ENCODE measurements at regions not wholly inside any gene's neighbourhood (a gene's known extent, or its start where the extent isn't known, plus 50 kb on each side); places are given as distances from the start of the nearest gene placed in this dataset.
"Not testable (repeated sequence)": the region's sequence is repeated elsewhere in the genome, so short reads cannot be mapped to it uniquely, and the experiment has no call there.

DNA sequence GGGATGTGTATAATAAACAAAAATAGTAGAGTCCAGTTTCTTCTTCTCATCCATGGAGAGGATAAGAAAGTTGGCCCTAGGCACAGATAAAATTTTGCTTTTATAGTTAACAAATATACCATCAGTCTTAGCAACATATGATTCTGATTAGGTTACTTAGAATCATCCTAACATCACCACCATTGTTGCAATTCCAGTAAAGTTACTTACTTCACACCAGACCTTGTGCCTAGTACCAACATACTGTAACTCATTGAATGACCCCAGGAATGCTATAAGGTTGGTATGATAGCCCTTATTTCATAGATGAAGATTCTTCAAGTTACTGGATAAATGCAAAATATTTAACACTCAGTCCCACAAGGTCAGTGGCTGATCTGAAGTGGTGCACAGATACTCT, 183.8 kb upstream of the ATP2B1 start:
- no peak for DNase-seq

DNA sequence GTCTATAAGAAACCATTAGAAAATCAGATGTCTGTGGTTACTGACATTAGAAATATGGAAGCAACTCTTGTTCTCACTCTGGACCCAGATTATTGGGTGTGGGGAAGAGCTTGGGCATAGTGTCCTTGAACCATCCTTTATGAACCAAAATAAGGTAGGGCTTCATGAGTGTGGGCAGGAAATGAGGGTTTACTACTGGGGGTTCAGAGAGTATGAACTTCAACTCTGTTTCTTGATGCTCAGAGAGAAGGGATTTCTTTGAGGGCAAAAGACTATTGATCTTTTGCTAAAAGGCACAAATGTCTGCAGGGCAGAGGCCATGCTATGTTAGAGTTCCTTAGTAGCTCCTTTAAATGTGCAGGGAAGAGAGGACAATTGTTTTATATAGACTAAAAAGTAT, 183.3 kb upstream of the ATP2B1 start:
- no peak for DNase-seq

DNA sequence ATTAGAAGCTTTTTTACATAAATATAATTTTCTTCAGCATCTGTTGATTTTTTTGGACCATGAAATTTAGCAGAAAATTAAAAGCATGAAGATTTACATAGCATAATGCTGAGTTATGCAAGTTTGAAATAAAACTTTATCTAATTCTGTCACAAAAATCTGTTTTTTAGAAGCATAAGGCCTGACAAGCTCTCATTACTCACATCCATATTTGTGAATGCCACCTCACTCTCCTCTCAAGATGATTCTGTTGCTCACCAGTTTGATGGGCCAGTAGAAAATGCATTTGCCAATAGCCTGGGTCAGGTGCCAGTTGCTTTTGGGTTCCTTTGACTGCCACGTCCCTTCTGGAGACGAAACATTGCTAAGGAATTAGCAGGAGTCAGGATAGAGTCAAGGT, 181.5 kb upstream of the ATP2B1 start:
- no peak for DNase-seq

- DNase-seq: no peak
These were observed 180.4 kb upstream of the ATP2B1 start for GRCh38 chr12:89889062-89889461.

DNA sequence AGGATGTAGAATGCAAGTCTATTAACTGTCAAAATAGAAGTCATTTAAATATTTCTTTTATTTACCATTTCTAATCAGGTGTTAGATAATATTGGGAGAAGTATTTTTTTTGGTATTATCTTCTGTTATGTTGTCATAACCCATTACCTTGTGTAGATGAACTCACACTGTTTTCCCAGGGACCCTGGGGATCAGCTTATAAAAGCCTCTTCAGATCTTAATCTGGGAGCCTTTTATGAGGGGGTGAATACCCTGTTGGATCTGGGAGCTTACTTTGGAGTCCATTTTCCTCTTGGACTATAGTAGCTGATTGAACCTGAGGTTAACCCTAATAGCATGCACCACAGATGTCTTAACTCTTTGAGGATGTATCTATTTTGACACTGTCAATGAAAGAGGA, 176.3 kb upstream of the ATP2B1 start:
- DNase-seq: no peak

DNA sequence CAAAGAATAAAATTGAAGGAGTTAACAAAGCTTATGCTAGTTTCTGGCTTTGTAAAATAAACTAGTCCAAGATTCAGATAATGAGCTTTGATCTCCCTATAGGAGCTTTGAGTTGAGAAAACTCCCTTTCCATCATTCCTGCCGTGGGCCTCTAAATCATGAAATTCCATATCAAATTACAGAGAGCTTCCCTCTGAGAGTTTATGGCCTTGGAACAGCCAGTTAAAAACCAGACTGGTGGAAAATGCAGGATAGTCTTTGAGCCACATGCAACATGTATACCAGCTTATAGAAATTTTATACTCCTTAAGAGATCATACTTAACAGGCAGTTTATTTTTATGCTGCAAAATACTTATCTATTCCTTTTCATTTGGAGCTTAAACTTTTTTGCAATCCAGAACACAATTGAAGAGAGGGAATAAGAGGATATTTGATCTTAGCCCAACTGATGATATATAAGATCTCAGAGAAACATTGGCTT, 175.8 kb upstream of the ATP2B1 start:
- no peak for DNase-seq

GRCh38 chr12:89883630-89884389, 175.2 kb upstream of the ATP2B1 start:
- DNase-seq: no peak

DNA sequence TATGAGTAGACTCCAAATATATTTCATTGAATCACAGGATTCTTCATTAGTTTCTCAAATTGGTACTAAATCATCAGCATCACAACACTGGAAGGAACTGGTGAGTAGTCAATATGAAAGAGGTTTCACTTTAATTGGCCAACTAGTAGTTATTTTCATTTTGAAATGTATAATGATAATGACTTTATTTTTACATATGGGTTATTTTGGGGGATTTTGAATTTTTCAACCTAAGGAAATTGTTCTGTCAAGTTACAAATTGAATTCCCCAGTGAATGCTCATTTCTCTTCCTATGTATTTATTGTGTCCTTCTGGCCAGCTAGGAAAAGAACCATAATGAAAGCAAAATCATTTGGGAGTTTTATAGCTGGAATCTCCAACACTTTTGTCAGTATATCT, 174.2 kb upstream of the ATP2B1 start:
- DNase-seq: no peak

- DNase-seq: no peak
These were observed 173.4 kb upstream of the ATP2B1 start for GRCh38 chr12:89882050-89882449.

- peak; percentile 34 for DNase-seq
These were observed 172.2 kb upstream of the ATP2B1 start for GRCh38 chr12:89880690-89881350.

- no peak for DNase-seq
These were observed 171.1 kb upstream of the ATP2B1 start for GRCh38 chr12:89879766-89880165.

- no peak for DNase-seq
These were observed 170.3 kb upstream of the ATP2B1 start for GRCh38 chr12:89878950-89879349.

DNA sequence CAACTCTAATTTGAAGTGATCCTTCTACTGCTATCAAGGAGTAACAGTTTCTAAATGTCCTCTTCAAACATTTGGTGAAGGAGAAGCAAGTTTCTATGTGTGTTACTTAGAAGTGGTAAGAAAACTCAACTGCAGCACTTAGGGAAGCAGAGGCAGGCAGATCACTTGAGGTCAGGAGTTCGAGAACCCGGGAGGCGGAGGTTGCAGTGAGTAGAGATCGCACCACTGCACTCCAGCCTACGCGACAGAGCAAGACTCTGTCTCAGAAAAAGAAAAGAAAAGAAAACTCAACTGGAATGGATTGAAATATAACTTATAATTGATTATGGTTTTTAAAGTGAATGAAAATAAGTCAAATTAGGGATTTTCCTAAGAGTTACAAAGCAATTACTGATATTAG, 169.7 kb upstream of the ATP2B1 start:
- DNase-seq: no peak

- DNase-seq: no peak
These were observed 169.0 kb upstream of the ATP2B1 start for GRCh38 chr12:89877671-89878070.

DNA sequence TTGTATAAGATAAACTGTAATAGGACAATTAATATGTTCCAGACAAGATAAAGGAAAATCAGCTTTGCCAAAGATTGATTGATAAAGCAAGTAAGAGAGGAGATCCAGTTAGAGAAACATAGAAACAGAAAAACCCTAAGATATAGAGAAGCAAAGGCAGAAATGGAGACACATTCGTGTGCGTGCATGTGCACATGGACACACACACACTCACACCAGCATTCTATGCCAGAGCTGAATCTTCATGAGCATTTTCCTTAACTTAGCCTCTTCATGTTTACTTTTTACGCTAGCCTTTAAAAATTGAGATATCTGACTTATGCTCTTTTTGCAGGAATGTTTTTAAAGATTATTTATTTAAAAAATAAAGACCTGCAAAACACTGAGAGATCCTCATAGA, 168.5 kb upstream of the ATP2B1 start:
- no peak for DNase-seq

GRCh38 chr12:89875809-89876208, 167.2 kb upstream of the ATP2B1 start:
- no peak for DNase-seq

DNA sequence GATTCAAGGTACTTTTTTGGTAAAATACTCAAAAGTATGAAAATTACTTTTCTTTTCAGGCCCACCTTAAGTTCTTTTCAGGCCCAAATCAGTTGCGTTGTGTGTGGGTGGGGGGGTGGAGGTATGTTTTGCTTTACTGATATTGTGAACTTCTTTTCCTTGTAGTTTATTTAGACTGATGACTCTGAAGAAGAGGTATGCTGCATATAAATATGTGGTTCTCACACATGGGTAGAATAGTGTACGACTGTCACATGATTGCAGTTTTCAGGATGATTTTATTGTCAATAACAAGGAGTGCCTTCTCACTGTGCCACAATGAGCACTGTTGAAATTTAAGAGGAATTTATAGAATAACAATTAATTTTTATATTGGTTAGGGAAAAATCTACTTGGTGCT, 166.6 kb upstream of the ATP2B1 start:
- no peak for DNase-seq

DNA sequence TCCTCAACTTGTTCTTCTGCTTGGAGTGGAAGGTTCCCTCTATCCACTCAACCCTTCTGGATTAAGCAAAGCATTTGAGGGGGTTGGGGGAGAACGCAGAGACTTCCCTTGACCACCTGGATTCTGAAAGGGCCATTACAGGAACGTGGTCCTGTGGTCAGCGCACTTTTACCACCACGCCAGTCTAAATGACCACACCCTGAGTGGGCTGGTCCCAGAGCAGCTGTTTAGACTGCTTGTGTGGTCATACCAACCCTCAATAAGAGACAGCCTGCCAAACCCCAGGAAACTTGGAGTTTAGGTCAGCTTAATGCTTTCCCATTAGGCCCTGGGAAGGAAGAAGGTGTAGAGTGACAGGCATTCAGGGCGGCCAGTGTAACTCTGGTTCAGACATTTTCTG, 165.5 kb upstream of the ATP2B1 start:
- DNase-seq: no peak

DNA sequence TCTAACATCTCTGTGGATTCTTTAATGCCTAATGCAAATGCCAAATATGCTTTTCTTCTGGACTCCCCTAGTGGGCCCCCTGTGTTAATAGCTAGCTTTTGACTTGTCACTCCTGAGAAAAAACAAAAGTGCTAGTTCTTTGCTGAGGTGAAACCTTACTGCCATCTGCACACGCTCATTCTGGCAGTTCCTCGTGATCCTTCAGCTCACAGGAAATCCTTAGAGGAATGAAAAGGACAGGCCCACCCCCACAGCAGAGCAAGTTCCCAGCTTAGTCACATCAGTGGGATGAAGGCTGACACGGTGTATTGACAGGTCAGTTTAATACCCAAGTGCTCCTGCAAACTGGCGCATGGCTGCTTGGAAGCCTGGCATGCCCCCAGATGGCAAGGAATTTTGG, 165.1 kb upstream of the ATP2B1 start:
- no peak for DNase-seq

DNA sequence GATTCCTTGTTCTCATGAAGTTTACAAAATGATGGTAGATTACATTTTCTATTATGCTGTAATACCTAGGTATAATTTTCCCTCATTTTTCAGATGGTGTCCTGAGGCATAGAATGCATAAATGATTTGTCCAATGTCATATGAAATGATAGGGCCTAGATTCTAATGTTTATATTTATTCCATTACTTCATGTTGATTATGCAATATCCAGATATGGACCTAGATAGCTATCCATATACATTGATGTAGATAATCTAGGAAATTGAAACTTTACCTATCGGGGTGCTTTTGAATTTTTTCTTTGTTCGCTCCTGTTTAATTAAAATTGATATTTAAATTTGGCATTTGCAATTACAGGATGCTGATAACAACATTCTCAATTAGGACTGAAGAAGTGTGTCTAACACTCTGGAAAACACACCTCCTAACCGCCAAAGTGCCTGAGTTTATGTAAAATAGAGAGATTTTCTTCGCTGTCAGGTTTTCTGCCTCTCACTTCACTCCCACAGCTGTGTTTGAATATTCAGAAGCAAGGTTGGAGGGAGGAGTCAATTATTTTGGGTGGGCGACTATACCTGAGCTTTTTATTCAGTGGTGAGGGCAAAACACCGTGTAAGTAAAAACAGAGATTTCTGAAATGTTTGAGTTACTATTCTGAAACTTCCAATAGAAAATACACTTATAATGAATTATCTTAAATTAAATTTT, 164.4 kb upstream of the ATP2B1 start:
- DNase-seq: no peak

- no peak for DNase-seq
These were observed 162.0 kb upstream of the ATP2B1 start for GRCh38 chr12:89870413-89871184.

- DNase-seq: not testable (repeated sequence)
These were observed 159.0 kb upstream of the ATP2B1 start for GRCh38 chr12:89867611-89868010.

GRCh38 chr12:89864411-89864810, 155.8 kb upstream of the ATP2B1 start:
- DNase-seq: no peak

All from activated T-cell treated with anti-CD3 and anti-CD28 coated beads, Interleukin-2, amount 50 U/mL, for 1 hour (primary cell).